T-cell (primary cell): ENCODE measurements at regions not wholly inside any gene's neighbourhood (a gene's known extent, or its start where the extent isn't known, plus 50 kb on each side); places are given as distances from the start of the nearest gene placed in this dataset.
"Not testable (repeated sequence)": the region's sequence is repeated elsewhere in the genome, so short reads cannot be mapped to it uniquely, and the experiment has no call there.

ENCODE experiments used
- ATAC-seq, 4 experiments: fragments of 200-7000 bp in 3 of 4; fragments of 150-1000 bp in 1 of 4; cut with Tn5 transposase; replicated peaks in 1 of 4; 1 replicate in 3 of 4; 2 replicates in 1 of 4; pipeline ENCODE4 v1.10.0; 2021; ENCODE audit warnings: moderate library complexity in 3 of 4, mild to moderate bottlenecking in 2 of 4, moderate number of reproducible peaks in 1 of 4
- CTCF ChIA-PET, 2 donors: fragments of 300-600 bp; sonication (Branson Sonifier 250); formaldehyde crosslinking; loops; one replicate each; lab custom pipeline; 2022; ENCODE audit warnings: antibody characterized with exemption in 2 of 2; lab: Charles Lee
- POLR2A ChIA-PET, 2 donors: fragments of 300-600 bp; sonication (Branson Sonifier 250); formaldehyde crosslinking; loops; one replicate each; lab custom pipeline; 2022; ENCODE audit warnings: antibody characterized with exemption in 2 of 2; lab: Charles Lee
- DNase-seq, 35 experiments: peaks; one replicate each; pipeline versions ENCODE4 v3.0.0 to v3.0.0-alpha.2; 2013 to 2023
- H3K27ac ChIP-seq: one replicate; pipeline ENCODE4 v1.5.1; 2013; ENCODE audit warnings: low read length
- H3K27me3 ChIP-seq, 2 experiments: replicated peaks in 1 of 2; 1 replicate in 1 of 2; 2 replicates in 1 of 2; pipeline versions ENCODE4 v1.6.1 to v1.7.0; 2013; ENCODE audit warnings: low read length in 1 of 2, mixed read lengths in 1 of 2; ENCODE audit not compliant: control insufficient read depth in 2 of 2, insufficient read depth in 2 of 2; ENCODE audit errors: extremely low read depth in 1 of 2
- H3K36me3 ChIP-seq, 2 donors: 1 replicate in 1 of 2; 2 replicates in 1 of 2; pipeline versions ENCODE4 v1.6.1 to v1.7.0; 2013; ENCODE audit warnings: low read length in 1 of 2; ENCODE audit not compliant: control insufficient read depth in 2 of 2, insufficient read depth in 1 of 2; ENCODE audit errors: extremely low read depth in 1 of 2
- H3K4me1 ChIP-seq, 2 experiments: 1 replicate in 1 of 2; 2 replicates in 1 of 2; pipeline versions ENCODE4 v1.6.1 to v1.7.0; 2013; ENCODE audit warnings: low read length in 2 of 2, mixed read lengths in 1 of 2; ENCODE audit not compliant: insufficient read depth in 2 of 2, control insufficient read depth in 1 of 2; ENCODE audit errors: extremely low read depth in 1 of 2
- H3K4me3 ChIP-seq, 2 donors: 1 replicate in 1 of 2; 2 replicates in 1 of 2; pipeline versions ENCODE4 v1.5.1 to v1.7.0; 2013; ENCODE audit warnings: mild to moderate bottlenecking in 2 of 2, low read length in 1 of 2, moderate library complexity in 1 of 2; ENCODE audit not compliant: control insufficient read depth in 1 of 2; ENCODE audit errors: extremely low read depth in 1 of 2
- H3K9me3 ChIP-seq: 2 replicates; pipeline ENCODE4 v1.7.0; 2013
- H3K27ac Mint-ChIP-seq, 2 donors: one replicate each; pipeline ENCODE4 v1.8.0; 2020 to 2021; ENCODE audit warnings: mild to moderate bottlenecking in 2 of 2, mixed read lengths in 2 of 2
- H3K27me3 Mint-ChIP-seq, 2 donors: one replicate each; pipeline ENCODE4 v1.8.0; 2021 to 2022; ENCODE audit warnings: mixed read lengths in 2 of 2
- H3K36me3 Mint-ChIP-seq: one replicate; pipeline ENCODE4 v1.8.0; 2021; ENCODE audit warnings: mixed read lengths
- H3K4me1 Mint-ChIP-seq, 3 donors: one replicate each; pipeline ENCODE4 v1.8.0; 2020 to 2022; ENCODE audit warnings: mixed read lengths in 3 of 3, mild to moderate bottlenecking in 1 of 3
- H3K4me3 Mint-ChIP-seq, 3 donors: one replicate each; pipeline ENCODE4 v1.8.0; 2020 to 2022; ENCODE audit warnings: mild to moderate bottlenecking in 3 of 3, mixed read lengths in 3 of 3, moderate library complexity in 3 of 3
- H3K9me3 Mint-ChIP-seq, 3 donors: one replicate each; pipeline ENCODE4 v1.8.0; 2020 to 2022; ENCODE audit warnings: mixed read lengths in 3 of 3
- WGBS: methylation state at CpG from one replicate; pipeline ENCODE4 v1.1.5; 2013; ENCODE audit warnings: missing lambda C conversion rate; ENCODE audit not compliant: insufficient coverage; 5-methylcytosine and 5-hydroxymethylcytosine counted together

GRCh38 chr14:18879547-18879946, 87.7 kb upstream of the POTEM start:
- ATAC-seq, H3K27me3 ChIP-seq, POLR2A ChIA-PET, H3K4me3 Mint-ChIP-seq, H3K36me3 Mint-ChIP-seq, H3K27me3 Mint-ChIP-seq, DNase-seq, H3K9me3 ChIP-seq, H3K4me1 Mint-ChIP-seq, H3K27ac ChIP-seq, H3K9me3 Mint-ChIP-seq, H3K4me3 ChIP-seq, H3K4me1 ChIP-seq, H3K36me3 ChIP-seq, H3K27ac Mint-ChIP-seq, CTCF ChIA-PET: not testable (repeated sequence)
- WGBS, result no CpG with 5 or more reads among the region's 4 CpGs

GRCh38 chr14:18880519-18880918, 86.7 kb upstream of the POTEM start:
- H3K4me3 Mint-ChIP-seq, H3K27me3 Mint-ChIP-seq, CTCF ChIA-PET, H3K4me3 ChIP-seq, H3K4me1 ChIP-seq, H3K4me1 Mint-ChIP-seq, POLR2A ChIA-PET, H3K36me3 ChIP-seq, H3K9me3 Mint-ChIP-seq, H3K36me3 Mint-ChIP-seq, H3K27ac Mint-ChIP-seq, H3K27ac ChIP-seq, DNase-seq, ATAC-seq, H3K27me3 ChIP-seq, H3K9me3 ChIP-seq: not testable (repeated sequence)
- WGBS, result no CpG with 5 or more reads among the region's 27 CpGs

- H3K27me3 Mint-ChIP-seq, CTCF ChIA-PET: not testable (repeated sequence)
- WGBS, result no CpG with 5 or more reads among the region's 13 CpGs
These were observed 85.9 kb upstream of the POTEM start for GRCh38 chr14:18881149-18881859.

GRCh38 chr14:18881860-18882489, 85.3 kb upstream of the POTEM start:
- H3K4me3 Mint-ChIP-seq, CTCF ChIA-PET, H3K4me1 ChIP-seq, POLR2A ChIA-PET, H3K4me3 ChIP-seq, H3K27me3 Mint-ChIP-seq, H3K9me3 Mint-ChIP-seq, H3K4me1 Mint-ChIP-seq, H3K27ac ChIP-seq, H3K36me3 ChIP-seq, H3K9me3 ChIP-seq, H3K27me3 ChIP-seq, H3K36me3 Mint-ChIP-seq, DNase-seq, H3K27ac Mint-ChIP-seq: not testable (repeated sequence)
- no CpG with 5 or more reads among the region's 6 CpGs for WGBS
- peak in 1 of 4 experiments; percentile 10 for ATAC-seq

More at GRCh38 chr14:18881149-18881859, 85.9 kb upstream of the POTEM start:
- H3K36me3 Mint-ChIP-seq, DNase-seq, H3K9me3 Mint-ChIP-seq, POLR2A ChIA-PET, H3K27ac ChIP-seq, H3K27me3 ChIP-seq, H3K4me1 Mint-ChIP-seq, H3K4me1 ChIP-seq, H3K4me3 Mint-ChIP-seq, H3K9me3 ChIP-seq, H3K36me3 ChIP-seq, H3K4me3 ChIP-seq, H3K27ac Mint-ChIP-seq: not testable (repeated sequence)
- peak in 1 of 4 experiments; percentile 28 for ATAC-seq

GRCh38 chr14:18890201-18890600, 77.0 kb upstream of the POTEM start:
- H3K27ac Mint-ChIP-seq, H3K4me1 ChIP-seq, H3K4me1 Mint-ChIP-seq, H3K36me3 Mint-ChIP-seq, H3K9me3 Mint-ChIP-seq, H3K36me3 ChIP-seq, H3K27me3 Mint-ChIP-seq, DNase-seq, H3K27me3 ChIP-seq, POLR2A ChIA-PET, CTCF ChIA-PET, ATAC-seq, H3K4me3 Mint-ChIP-seq, H3K27ac ChIP-seq, H3K9me3 ChIP-seq, H3K4me3 ChIP-seq: not testable (repeated sequence)
- WGBS, result no CpG with 5 or more reads among the region's 10 CpGs

DNA sequence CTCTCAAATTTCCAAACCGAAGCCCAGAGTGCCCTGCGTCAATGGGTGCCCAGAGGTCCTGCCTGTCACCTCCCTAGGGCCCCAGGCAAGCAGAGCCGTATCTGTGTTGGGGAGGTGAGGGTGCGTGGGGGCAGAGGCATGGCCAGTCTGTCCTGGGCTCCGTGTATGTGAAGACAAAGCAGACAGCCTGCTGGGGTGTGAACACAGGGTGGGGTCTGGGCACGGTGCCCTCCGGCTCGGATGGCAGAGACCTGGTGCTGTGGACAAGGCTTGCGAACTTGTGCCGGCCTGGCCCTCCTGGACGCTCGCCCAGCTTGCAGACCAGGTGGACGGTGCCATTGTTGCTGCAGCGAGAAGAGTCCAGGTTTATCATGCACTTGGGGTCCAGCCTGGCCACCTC, 53.4 kb upstream of the POTEM start:
- H3K9me3 ChIP-seq, H3K4me1 Mint-ChIP-seq, H3K4me3 Mint-ChIP-seq, H3K9me3 Mint-ChIP-seq, H3K36me3 ChIP-seq, H3K27ac Mint-ChIP-seq, H3K4me1 ChIP-seq, POLR2A ChIA-PET, DNase-seq, H3K36me3 Mint-ChIP-seq, H3K27me3 Mint-ChIP-seq, CTCF ChIA-PET, H3K4me3 ChIP-seq, H3K27ac ChIP-seq, H3K27me3 ChIP-seq: not testable (repeated sequence)
- peak in 1 of 4 experiments; percentile 10 for ATAC-seq
- no CpG with 5 or more reads among the region's 14 CpGs for WGBS
